HUES64 (cell line): ENCODE measurements at regions not wholly inside any gene's neighbourhood (a gene's known extent, or its start where the extent isn't known, plus 50 kb on each side); places are given as distances from the start of the nearest gene placed in this dataset.

Experiments used
- H3K27ac ChIP-seq: 2 replicates; pipeline ENCODE4 v1.7.0; 2013; ENCODE audit warnings: low read depth, low read length, inconsistent platforms
- H3K27me3 ChIP-seq: 2 replicates; pipeline ENCODE4 v1.6.1; 2013; ENCODE audit warnings: mild to moderate bottlenecking, low read length; ENCODE audit not compliant: insufficient read depth
- H3K36me3 ChIP-seq: 2 replicates; pipeline ENCODE4 v1.6.1; 2013; ENCODE audit warnings: mild to moderate bottlenecking, low read length; ENCODE audit not compliant: insufficient read depth
- H3K4me1 ChIP-seq: 2 replicates; pipeline ENCODE4 v1.6.1; 2013; ENCODE audit warnings: mild to moderate bottlenecking, low read length, moderate library complexity; ENCODE audit not compliant: insufficient read depth
- H3K4me3 ChIP-seq: 2 replicates; pipeline ENCODE4 v1.5.1; 2013; ENCODE audit warnings: mild to moderate bottlenecking, low read length, moderate library complexity
- H3K9ac ChIP-seq: 2 replicates; pipeline ENCODE4 v1.6.1; 2013; ENCODE audit warnings: mild to moderate bottlenecking, low read depth, low read length
- H3K9me3 ChIP-seq: 2 replicates; pipeline ENCODE4 v1.6.1; 2013; ENCODE audit warnings: low read depth, low read length; ENCODE audit not compliant: insufficient read depth
- WGBS: fragments of 150-250, 120-280 bp; methylation state at CpG from one replicate; pipeline ENCODE4 v1.1.7; 2013; ENCODE audit warnings: missing lambda C conversion rate; 5-methylcytosine and 5-hydroxymethylcytosine counted together

DNA sequence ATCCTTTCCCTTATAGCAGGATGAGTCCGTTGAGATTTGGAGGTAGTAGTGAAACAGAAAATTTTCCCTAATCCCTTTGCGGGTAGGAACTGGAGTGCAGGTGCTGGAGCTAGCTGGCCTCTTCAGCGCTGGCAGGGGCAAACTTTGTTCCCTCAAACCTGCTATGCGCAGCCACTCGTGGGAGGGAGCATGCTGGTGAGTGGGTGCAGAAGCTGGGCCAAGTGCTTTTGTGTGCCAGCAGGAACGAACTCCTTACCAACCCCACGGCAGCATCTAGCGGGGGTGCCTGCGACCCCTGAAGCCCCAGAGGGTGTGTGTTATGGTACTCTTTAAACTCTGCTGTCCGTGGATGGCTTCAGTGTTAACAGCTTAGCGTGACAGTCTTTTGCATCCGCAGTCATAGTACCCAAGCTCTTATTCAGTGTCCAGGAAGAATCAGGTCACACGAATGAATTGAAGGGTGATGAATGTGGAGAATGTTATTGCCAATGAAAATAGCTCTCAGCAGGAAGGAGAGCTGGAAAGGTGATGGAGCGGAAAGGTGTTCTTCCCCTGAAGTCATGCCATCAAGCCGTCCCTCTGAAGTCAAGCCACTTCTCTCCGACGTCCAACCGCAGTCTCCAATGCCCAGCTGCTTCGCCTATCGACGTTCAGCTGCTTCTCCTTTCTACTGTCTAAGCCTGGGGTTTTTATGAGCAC, 1445.1 kb upstream of the CDH9 start:
- Histone ChIP-seq H3K36me3 (no peaks in the 10 kb centered on the region), H3K9me3 (no peaks in the 10 kb centered on the region), H3K4me3 (no peak overlapping the region), H3K4me1 (peaks cover 6% of the 10 kb centered on the region; the same call in 1 of the 2 replicates), H3K27ac (no peak overlapping the region), H3K27me3 (no peaks in the 10 kb centered on the region), H3K9ac (no peak overlapping the region)
- 95% methylated on average over 20 of the region's 21 CpGs for WGBS

GRCh38 chr5:28473531-28474107, 1435.2 kb upstream of the CDH9 start:
- 72% methylated on average over 2 of the region's 4 CpGs for WGBS
- Histone ChIP-seq H3K9ac (no peak overlapping the region), H3K4me3 (no peak overlapping the region), H3K27ac (no peak overlapping the region), H3K36me3 (no peaks in the 10 kb centered on the region), H3K4me1 (no peaks in the 10 kb centered on the region), H3K27me3 (no peaks in the 10 kb centered on the region), H3K9me3 (no peaks in the 10 kb centered on the region)

GRCh38 chr5:28468166-28468565, 1429.8 kb upstream of the CDH9 start:
- Histone ChIP-seq H3K27ac (no peak overlapping the region), H3K9me3 (no peaks in the 10 kb centered on the region), H3K4me1 (no peaks in the 10 kb centered on the region), H3K27me3 (no peaks in the 10 kb centered on the region), H3K4me3 (no peak overlapping the region), H3K36me3 (no peaks in the 10 kb centered on the region), H3K9ac (no peak overlapping the region)
- whole genome bisulfite sequencing, result 85% methylated on average over 3 of the region's 3 CpGs

- Histone ChIP-seq H3K9me3 (no peaks in the 10 kb centered on the region), H3K27me3 (no peaks in the 10 kb centered on the region), H3K36me3 (no peaks in the 10 kb centered on the region), H3K27ac (no peak overlapping the region), H3K4me1 (no peaks in the 10 kb centered on the region), H3K9ac (no peak overlapping the region), H3K4me3 (no peak overlapping the region)
- 96% methylated on average over 3 of the region's 4 CpGs for WGBS
Observed at GRCh38 chr5:28463728-28464127, 1425.3 kb upstream of the CDH9 start.

DNA sequence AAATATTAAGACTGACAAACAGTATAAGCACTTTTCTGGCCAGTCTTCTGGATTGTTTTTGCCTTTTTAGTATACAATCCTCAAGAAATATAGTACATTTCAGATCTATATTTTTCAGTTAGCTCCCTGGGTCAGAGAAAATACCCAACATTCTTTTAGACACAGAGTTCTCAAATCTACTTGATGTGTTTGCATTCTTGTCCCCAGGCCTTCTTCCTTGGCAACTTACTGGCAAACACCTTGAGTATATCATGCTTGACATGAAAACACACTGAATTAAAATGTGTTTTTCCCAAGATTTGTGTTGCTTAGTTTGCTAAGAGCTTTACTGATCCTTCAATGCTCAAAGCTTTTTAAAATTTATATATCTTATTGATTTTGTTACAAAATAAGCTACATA, 1413.1 kb upstream of the CDH9 start:
- Histone ChIP-seq H3K27me3 (no peaks in the 10 kb centered on the region), H3K36me3 (no peaks in the 10 kb centered on the region), H3K27ac (no peak overlapping the region), H3K4me3 (no peak overlapping the region), H3K9ac (no peak overlapping the region), H3K4me1 (no peaks in the 10 kb centered on the region), H3K9me3 (no peaks in the 10 kb centered on the region)

GRCh38 chr5:28450997-28451396, 1412.6 kb upstream of the CDH9 start:
- no peak overlapping the region for H3K27ac ChIP-seq
- no peaks in the 10 kb centered on the region for H3K9me3 ChIP-seq
- H3K9ac ChIP-seq, result no peak overlapping the region
- no peak overlapping the region for H3K4me3 ChIP-seq
- 97% methylated on average over 2 of the region's 3 CpGs for WGBS
- H3K27me3 ChIP-seq, result no peaks in the 10 kb centered on the region
- no peaks in the 10 kb centered on the region for H3K36me3 ChIP-seq
- no peaks in the 10 kb centered on the region for H3K4me1 ChIP-seq

DNA sequence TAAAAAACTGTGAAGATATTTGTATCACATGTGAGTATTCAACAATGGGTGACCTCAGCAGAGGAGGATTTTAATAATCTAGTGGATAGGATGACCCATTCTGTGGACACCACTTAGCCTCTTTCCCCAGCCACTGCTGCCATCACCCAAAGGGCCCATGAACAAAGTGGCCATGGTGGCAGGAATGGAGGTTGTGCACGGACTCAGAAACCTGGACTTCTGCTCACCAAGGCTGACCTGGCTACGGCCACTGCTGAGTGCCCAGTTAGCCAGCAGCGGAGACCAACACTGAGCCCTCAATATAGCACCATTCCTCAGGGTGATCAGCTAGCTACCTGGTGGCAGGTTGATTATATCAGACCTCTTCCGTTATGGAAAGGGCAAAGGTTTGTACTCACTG, 1410.4 kb upstream of the CDH9 start:
- Histone ChIP-seq H3K27me3 (no peaks in the 10 kb centered on the region), H3K9me3 (peaks cover 8% of the 10 kb centered on the region; the same call in 1 of the 2 replicates), H3K27ac (no peak overlapping the region), H3K9ac (no peak overlapping the region), H3K4me1 (no peaks in the 10 kb centered on the region), H3K36me3 (no peaks in the 10 kb centered on the region), H3K4me3 (no peak overlapping the region)
- 94% methylated on average over 4 of the region's 4 CpGs for WGBS

GRCh38 chr5:28430565-28431178, 1392.3 kb upstream of the CDH9 start:
- H3K27me3 ChIP-seq, result no peaks in the 10 kb centered on the region
- no peak overlapping the region for H3K4me3 ChIP-seq
- no peak overlapping the region for H3K9ac ChIP-seq
- no peaks in the 10 kb centered on the region for H3K4me1 ChIP-seq
- no peak overlapping the region for H3K27ac ChIP-seq
- 91% methylated on average over 5 of the region's 5 CpGs for WGBS
- peaks cover 20% of the 10 kb centered on the region for H3K9me3 ChIP-seq
- no peaks in the 10 kb centered on the region for H3K36me3 ChIP-seq

- Histone ChIP-seq H3K36me3 (no peaks in the 10 kb centered on the region), H3K9me3 (peaks cover 10% of the 10 kb centered on the region; the same call in 1 of the 2 replicates), H3K27ac (no peak overlapping the region), H3K9ac (no peak overlapping the region), H3K4me1 (no peaks in the 10 kb centered on the region), H3K4me3 (no peak overlapping the region), H3K27me3 (no peaks in the 10 kb centered on the region)
- 100% methylated on average over 2 of the region's 3 CpGs for WGBS
Observed at GRCh38 chr5:28421141-28421540, 1382.8 kb upstream of the CDH9 start.

GRCh38 chr5:28415791-28416443, 1377.5 kb upstream of the CDH9 start:
- Histone ChIP-seq H3K4me3 (no peak overlapping the region), H3K9ac (no peak overlapping the region), H3K4me1 (no peaks in the 10 kb centered on the region), H3K27me3 (no peaks in the 10 kb centered on the region), H3K27ac (no peak overlapping the region), H3K36me3 (no peaks in the 10 kb centered on the region), H3K9me3 (peaks cover 11% of the 10 kb centered on the region; the same call in 1 of the 2 replicates)
- WGBS, result no CpG with 5 or more reads among the region's 2 CpGs

DNA sequence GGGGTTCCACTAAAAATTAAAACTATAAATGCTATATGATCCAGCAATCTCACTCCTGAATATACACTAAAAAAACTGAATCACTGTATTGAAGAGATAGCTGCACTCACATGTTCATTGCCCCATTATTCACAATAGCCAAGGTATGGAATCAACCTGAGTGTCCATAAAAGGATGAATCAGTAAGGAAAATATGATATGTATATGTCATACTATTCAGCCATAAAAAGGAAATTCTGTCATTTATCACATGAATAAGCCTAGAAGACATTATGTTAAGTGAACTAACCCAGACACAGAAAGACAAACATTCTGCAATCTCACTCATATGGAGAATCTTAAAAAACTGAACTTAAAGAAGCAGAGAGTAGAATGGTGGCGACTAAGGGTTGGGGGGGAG, 1376.2 kb upstream of the CDH9 start:
- Histone ChIP-seq H3K4me3 (no peak overlapping the region), H3K27ac (no peak overlapping the region), H3K36me3 (no peaks in the 10 kb centered on the region), H3K9ac (no peak overlapping the region), H3K9me3 (peaks cover 11% of the 10 kb centered on the region; the same call in 1 of the 2 replicates), H3K27me3 (no peaks in the 10 kb centered on the region), H3K4me1 (no peaks in the 10 kb centered on the region)
- 100% methylated on average over 1 of the region's 1 CpG for WGBS
